NCI-H510A (cell line): ENCODE measurements at regions not wholly inside any gene's neighbourhood (a gene's known extent, or its start where the extent isn't known, plus 50 kb on each side); places are given as distances from the start of the nearest gene placed in this dataset.
"Not testable (repeated sequence)": the region's sequence is repeated elsewhere in the genome, so short reads cannot be mapped to it uniquely, and the experiment has no call there.

Experiments
- DNase-seq: peaks from one replicate; lab custom pipeline; 2025; lab: John Stamatoyannopoulos, UW

DNA sequence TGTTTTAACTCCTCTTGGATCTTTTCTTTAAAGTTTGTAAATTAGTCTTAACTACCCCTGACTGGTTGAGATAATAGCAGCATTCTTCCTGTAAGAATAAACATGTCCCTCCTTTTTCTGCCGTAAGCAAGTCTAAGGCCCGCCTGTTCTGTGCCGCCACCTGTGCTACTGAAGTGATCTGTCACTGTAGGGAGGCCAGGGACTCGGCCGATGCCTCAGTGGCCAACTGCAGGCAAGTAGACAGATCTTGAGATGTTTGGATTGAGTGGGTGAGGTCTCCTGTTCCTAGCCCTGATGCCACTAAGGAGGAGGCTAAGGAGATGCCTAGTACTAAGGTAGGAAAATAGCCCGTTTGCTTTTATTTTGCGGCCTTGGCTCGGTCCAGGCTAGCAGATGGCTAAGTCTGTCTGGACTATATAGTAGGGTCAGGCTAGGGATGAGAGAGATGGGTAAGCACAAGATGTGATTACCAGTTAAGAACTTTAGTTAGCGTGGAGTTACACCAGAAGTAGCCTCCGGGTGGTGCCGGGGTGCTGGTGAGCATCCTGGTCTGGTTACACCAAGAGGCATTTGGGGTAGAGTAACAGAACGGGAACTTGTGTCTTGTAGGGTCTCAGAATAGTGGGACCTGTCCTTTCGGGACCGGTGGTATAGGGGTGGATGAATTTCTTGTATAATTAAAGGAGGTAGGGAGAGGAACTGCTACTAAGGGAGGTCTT is 584.2 kb downstream of the SUCLG1 start:
- DNase-seq, result no peak

DNA sequence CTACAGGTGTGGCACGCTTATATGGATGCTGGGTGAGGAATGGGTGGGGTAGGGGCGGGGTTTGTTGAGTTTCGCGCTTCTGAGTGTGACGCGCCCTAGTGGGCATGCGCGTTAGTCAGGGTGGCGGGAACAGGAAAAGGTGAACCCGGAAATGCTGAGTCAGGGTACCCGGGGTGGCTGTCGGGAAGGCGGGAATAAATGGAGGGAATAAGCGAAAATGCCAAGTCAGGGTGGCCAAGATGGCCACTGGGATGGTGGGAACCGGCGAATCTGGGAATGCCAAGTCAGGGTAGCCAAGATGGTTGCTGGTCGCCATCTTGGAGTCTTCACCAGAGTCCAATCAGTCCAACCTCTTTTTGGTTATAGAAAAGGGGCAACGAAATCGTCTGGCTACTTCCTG is 585.0 kb downstream of the SUCLG1 start:
- DNase-seq, result no peak

DNA sequence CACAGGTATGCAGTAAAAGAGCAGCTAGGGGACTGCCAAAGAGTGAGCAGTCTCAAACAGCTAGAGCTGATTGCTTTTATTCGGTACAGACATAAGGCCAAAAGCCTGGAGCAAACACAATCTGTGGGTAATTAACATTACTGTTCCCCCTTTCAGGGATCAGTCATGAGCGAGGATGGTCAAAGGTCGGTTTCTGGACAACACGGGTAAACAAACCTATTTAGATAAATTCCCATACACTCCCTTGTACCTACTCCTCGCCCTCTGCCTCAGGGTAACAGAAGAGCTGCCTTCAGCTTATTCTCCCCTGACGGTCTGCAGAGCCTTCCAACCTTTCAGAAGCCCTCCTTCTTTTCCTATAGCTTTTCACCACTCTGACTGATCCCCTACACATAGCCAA is 586.0 kb downstream of the SUCLG1 start:
- DNase-seq, result no peak

DNA sequence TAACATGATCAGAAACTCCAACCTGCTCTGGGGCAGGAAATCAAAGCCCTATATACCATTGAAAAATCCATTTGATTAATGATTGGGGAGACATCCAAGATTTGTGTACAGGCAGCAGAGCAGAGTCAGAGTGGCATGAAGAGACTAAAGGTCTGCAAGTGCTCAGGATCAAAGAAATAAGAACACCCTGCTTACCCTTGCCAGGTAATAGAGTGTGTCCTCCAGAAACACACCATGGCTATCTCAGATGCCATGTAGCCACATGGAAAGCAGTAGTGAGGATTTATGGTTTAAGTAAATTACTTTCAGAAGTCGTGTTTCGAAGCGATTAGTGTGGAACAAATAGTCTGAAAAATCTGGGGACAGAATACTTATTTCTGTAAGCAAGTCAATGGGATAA is 592.9 kb downstream of the SUCLG1 start:
- DNase-seq, result no peak

GRCh38 chr2:83862600-83862999 is 596.5 kb downstream of the SUCLG1 start:
- no peak for DNase-seq

DNA sequence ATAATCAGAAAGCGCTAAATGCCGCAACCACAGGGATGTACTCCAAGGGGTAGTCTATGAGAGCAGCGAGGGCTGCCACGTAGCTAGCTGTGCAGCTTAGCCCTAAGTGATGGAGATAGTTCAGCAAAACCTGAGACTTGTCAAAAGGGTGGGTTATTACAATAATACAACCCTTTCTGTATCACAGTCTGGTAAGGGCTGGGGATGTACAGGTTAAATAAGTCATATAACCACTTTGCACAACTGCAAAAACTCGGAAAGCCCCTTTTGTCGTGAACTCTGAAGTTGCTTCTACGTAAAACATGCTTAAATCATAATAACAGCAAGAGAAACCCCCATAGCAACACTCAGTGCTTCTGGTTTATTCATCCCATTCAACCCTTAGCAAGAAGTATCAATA is 598.8 kb downstream of the SUCLG1 start:
- no peak for DNase-seq

DNA sequence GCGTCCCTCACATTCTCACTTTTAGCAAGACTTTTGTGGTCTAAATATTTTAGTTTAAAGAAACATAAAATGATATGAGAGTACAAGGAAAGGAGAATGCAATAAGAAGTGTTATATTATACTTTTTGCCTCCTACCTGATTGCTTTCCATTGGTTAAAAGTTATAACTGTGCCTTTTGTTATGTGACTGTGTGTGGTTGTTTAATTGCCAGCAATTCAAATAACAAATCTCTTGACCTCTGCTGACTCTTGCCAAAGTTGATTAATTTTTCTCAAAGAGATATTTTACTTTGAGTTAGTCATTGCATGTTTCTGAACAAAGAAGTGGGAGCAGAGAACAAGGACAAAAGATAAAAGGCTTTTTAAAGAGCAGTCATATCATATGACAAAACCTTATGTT is 599.5 kb downstream of the SUCLG1 start:
- no peak for DNase-seq

GRCh38 chr2:83851066-83851465 is 608.0 kb downstream of the SUCLG1 start:
- no peak for DNase-seq

DNA sequence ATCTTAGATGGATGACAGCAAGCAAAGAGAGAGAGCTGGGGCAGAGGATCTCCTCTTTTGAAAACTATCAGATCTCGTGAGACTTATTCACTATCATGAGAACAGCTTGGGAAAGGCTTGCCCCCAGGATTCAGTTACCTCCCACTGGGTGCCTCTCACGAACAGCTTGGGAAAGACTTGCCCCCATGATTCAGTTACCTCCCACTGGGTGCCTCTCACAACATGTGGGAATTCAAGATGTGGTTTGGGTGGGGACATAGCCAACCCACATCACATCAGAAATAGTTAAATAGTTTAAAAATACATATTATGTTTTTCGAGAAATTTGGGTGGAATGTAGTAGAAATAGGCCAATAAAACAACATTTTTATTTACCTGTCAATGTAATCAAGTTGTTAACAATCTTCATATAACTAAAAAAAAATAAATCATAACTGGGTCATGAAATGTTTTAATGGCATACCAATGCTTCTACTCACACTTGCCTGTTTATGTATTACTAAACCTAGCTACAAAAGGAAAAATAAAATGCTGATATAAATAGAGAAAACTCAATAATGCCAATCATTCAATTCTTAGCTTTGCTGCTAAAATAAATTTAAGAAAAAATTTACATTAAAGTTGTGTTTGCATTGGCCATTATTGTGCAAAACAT is 608.9 kb downstream of the SUCLG1 start:
- no peak for DNase-seq

DNA sequence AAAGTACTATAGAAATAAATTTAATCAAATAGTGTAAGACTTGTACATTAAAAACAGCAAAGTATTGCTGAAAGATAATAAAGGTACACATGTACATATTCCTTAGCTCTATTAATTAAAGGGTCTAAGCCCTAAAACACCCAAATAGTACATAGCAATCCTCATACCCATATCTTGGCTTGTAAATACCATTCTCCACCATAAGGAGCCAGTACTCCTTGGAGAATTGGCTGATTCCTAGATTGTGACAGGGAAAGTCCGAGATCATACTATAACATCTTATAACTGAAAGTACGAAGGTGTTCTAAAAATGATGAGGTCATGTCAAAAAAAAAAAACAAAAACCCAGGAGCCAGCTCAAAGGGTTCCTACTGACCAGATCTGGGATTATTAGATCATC is 614.6 kb downstream of the SUCLG1 start:
- no peak for DNase-seq

DNA sequence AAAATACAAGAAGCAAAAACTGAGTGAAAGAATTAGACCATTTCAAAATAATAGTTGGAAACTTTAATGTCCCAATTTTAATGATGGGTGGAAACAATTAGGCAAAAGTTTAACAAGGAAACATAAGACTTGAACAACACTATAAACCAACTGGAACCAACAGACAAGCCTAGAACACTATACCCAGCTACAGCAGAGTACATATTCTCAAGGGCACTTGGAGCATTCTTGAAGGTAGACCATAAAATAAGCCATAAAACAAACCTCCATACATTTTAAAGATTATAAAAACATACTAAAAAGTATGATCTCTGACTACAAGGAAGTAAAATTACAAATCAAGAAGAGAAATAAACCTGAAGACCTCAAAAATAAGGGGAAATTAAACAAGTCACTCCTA is 616.7 kb downstream of the SUCLG1 start:
- no peak for DNase-seq

- no peak for DNase-seq
These were observed 621.3 kb downstream of the SUCLG1 start for GRCh38 chr2:83837823-83838222.

DNA sequence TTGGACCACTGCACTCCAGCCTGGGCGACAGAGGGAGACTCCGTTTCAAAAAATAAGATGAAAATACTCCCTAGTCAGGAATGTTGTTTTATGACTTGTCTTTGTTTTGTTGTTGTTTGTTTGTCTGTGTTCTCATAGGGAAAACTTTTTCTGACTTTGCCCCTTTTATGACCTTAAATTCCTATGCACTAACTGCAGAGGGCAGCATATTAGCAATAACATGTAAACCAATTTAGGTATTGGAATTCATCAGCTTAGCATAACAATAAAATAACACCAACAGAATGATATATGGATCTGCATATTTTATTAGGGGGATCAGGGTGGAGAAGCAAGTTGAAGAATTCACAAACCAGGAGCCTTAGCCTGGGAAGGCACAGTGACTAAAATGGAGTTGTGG is 631.5 kb downstream of the SUCLG1 start:
- DNase-seq, result no peak

GRCh38 chr2:83826577-83826976 is 632.5 kb downstream of the SUCLG1 start:
- DNase-seq, result no peak

DNA sequence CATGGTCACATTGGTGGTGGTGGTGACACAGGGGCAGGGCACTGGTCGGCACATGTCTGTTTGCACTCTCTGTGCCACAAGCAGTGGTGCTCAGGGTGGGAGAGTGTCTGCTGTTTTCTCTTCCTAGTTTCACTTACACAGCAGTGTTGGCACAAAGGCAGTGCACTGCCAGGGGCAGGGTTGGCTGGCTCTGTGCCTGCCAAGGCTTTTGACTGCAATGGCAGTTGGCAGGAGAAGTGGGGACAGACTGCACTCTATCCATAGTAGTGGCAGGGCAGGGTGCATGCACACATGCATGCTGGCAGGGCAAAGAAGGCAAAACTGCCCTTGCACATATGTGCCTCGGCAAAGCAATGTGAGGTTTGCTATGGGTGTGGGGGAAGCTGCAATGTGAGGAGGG is 635.9 kb downstream of the SUCLG1 start:
- DNase-seq, result no peak

DNA sequence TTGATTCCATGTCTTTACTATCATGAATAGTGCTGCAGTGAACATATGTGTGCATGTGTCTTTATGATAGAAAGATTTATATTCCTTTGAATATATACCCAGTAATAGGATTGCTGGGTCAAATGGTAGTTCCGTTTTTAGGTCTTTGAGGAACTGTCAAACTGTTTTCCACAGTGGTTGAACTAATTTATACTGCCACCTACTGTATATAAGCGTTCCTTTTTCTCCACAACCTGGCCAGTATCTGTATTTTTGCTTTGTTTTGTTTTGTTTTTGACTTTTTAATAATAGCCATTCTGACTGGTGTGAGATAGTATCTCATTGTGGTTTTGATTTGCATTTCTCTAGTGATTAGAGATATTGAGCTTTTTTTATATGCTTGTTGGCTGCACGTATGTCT is 641.6 kb downstream of the SUCLG1 start:
- no peak for DNase-seq

GRCh38 chr2:83808878-83809277 is 650.2 kb downstream of the SUCLG1 start:
- DNase-seq, result no peak

- DNase-seq, result no peak
These were observed 656.5 kb downstream of the SUCLG1 start for GRCh38 chr2:83802604-83803003.

- no peak for DNase-seq
These were observed 663.3 kb downstream of the SUCLG1 start for GRCh38 chr2:83795777-83796176.

- not testable (repeated sequence) for DNase-seq
These were observed 668.6 kb downstream of the SUCLG1 start for GRCh38 chr2:83790467-83790866.

GRCh38 chr2:83789674-83790073 is 669.4 kb downstream of the SUCLG1 start:
- DNase-seq, result not testable (repeated sequence)

DNA sequence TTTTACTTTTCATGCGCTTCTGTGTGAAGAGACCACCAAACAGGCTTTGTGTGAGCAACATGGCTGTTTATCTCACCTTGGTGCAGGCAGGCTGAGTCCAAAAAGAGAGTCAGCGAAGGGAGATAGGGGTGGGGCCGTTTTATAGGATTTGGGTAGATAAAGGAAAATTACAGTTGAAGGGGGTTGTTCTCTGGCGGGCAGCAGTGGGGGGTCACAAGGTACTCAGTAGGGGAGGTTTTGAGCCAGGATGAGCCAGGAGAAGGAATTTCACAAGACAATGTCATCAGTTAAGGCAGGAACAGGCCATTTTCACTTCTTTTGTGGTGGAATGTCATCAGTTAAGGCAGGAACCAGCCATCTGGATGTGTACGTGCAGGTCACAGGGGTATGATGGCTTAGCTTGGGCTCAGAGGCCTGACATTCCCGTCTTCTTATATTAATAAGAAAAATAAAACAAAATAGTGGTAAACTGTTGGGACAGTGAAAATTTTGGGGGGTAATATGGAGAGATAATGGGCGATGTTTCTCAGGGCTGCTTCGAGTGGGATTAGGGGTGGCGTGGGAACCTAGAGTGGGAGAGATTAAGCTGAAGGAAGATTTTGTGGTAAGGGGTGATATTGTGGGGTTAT is 670.0 kb downstream of the SUCLG1 start:
- DNase-seq, result not testable (repeated sequence)

- DNase-seq, result no peak
These were observed 671.9 kb downstream of the SUCLG1 start for GRCh38 chr2:83787189-83787588.
